ENCODE measurements at regions not wholly inside any gene's neighbourhood (a gene's known extent, or its start where the extent isn't known, plus 50 kb on each side); places are given as distances from the start of the nearest gene placed in this dataset.

DNA sequence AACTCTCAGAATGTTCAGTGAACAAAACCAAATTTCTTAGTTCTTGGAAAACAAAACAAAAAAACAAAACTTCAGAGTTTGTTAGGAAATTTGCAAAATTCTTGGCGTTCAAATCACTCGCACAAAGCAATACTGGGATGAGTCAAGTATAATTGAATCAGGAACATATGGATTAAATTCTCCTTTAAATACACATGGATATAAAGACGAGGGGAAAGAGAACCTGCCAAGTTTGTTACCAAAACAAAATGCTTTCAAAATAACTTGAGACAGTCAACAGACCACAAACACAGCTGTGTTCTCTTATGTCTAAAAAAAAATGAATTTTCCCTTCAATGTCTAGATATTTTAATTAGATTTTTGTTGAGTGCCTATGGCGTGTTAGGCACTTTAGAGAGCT, 93.5 kb upstream of the MPP7 start:
- DNase-seq: no peak
- TF ChIP-seq, protein P1, sequence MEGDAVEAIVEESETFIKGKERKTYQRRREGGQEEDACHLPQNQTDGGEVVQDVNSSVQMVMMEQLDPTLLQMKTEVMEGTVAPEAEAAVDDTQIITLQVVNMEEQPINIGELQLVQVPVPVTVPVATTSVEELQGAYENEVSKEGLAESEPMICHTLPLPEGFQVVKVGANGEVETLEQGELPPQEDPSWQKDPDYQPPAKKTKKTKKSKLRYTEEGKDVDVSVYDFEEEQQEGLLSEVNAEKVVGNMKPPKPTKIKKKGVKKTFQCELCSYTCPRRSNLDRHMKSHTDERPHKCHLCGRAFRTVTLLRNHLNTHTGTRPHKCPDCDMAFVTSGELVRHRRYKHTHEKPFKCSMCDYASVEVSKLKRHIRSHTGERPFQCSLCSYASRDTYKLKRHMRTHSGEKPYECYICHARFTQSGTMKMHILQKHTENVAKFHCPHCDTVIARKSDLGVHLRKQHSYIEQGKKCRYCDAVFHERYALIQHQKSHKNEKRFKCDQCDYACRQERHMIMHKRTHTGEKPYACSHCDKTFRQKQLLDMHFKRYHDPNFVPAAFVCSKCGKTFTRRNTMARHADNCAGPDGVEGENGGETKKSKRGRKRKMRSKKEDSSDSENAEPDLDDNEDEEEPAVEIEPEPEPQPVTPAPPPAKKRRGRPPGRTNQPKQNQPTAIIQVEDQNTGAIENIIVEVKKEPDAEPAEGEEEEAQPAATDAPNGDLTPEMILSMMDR (IDR thresholded peaks at IDR 0.05): no peak
- Histone ChIP-seq H3K36me3 (replicated peaks in 1 of 2; ENCODE audit: control insufficient read depth in 1 of 2, insufficient read depth in 2 of 2, low read length in 2 of 2) (no peaks in the 10 kb centered on the region), H4K20me1 (ENCODE audit: insufficient read depth, low read length) (no peaks in the 10 kb centered on the region), H3K4me1 (ENCODE audit: control insufficient read depth in 1 of 2, insufficient read depth in 2 of 2, low read length in 2 of 2) (peaks cover 37 to 46% of the 10 kb centered on the region in 2 donors), H3K9ac (ENCODE audit: insufficient read depth, low read length, poor library complexity, severe bottlenecking) (no peak overlapping the region), H3K27me3 (ENCODE audit: control insufficient read depth in 2 of 2, insufficient read depth in 2 of 2, low read length in 2 of 2) (no peaks in the 10 kb centered on the region), H2AFZ (ENCODE audit: insufficient read depth, low read depth, low read length, poor library complexity, severe bottlenecking) (no peak overlapping the region), H3K4me2 (replicated peaks; ENCODE audit: extremely low read depth, low read length, poor library complexity, severe bottlenecking) (no peak overlapping the region), H3K4me3 (replicated peaks in 1 of 3; ENCODE audit: low read depth in 2 of 3, low read length in 3 of 3) (no peak overlapping the region), H3K79me2 (ENCODE audit: insufficient read depth, low read length) (no peaks in the 10 kb centered on the region), H3K9me3 (replicated peaks in 1 of 2; ENCODE audit: control insufficient read depth in 1 of 2, insufficient read depth in 1 of 2, low read length in 2 of 2) (no peaks in the 10 kb centered on the region), H3K27ac (ENCODE audit: low read depth in 1 of 2, low read length in 2 of 2) (no peak overlapping the region)
- peaks cover 0 to 4% (median 0%) of the 10 kb centered on the region in 3 donors for H3K27me3 Mint-ChIP-seq (ENCODE audit: low read depth in 3 of 3)
- peak overlapping the region in 2 of 7 donors; percentile 21 to 73 for H3K27ac Mint-ChIP-seq
- no peak overlapping the region for H3K4me3 Mint-ChIP-seq
- H3K4me1 Mint-ChIP-seq: peaks cover 44% of the 10 kb centered on the region
- peaks cover 2% of the 10 kb centered on the region in 2 donors for H3K36me3 Mint-ChIP-seq
- no CpG with 5 or more reads among the region's 4 CpGs for WGBS (ENCODE audit: insufficient coverage)
- peaks cover 0 to 3% (median 0%) of the 10 kb centered on the region in 7 donors for H3K9me3 Mint-ChIP-seq
- intact Hi-C loops (cut with micrococcal nuclease): loop anchor here (10.0 kb wide), 2 partner anchors 222 to 652 kb away; partner anchors contain the start of gene MKX (in 1 of the 2)

DNA sequence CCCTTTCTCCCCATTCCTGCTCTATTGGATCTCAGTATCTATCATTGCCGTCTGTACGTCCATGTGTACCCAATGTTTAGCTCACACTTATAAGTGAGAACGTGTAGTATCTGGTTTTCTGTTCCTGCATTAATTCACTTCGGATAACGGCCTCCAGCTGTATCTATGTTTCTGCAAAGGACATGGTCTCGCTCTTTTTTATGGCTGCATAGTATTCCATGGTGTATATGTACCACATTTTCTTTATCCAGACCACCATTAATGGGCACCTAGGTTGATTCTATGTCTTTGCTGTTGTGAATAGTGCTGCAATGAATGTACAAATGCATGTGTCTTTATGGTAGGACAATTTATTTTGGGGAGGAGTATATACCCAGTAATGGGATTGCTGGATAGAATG, 94.4 kb upstream of the MPP7 start:
- H3K4me1 Mint-ChIP-seq: peaks cover 53% of the 10 kb centered on the region
- WGBS (ENCODE audit: insufficient coverage): 93% methylated on average over 3 of the region's 6 CpGs
- H3K27ac Mint-ChIP-seq: no peak overlapping the region
- H3K36me3 Mint-ChIP-seq: peaks cover 5 to 6% of the 10 kb centered on the region in 2 donors
- H3K9me3 ChIP-seq (replicated peaks in 1 of 2; ENCODE audit: control insufficient read depth in 1 of 2, insufficient read depth in 1 of 2, low read length in 2 of 2): no peaks in the 10 kb centered on the region
- no peaks in the 10 kb centered on the region for H3K36me3 ChIP-seq (replicated peaks in 1 of 2; ENCODE audit: control insufficient read depth in 1 of 2, insufficient read depth in 2 of 2, low read length in 2 of 2)
- no peaks in the 10 kb centered on the region for H4K20me1 ChIP-seq (ENCODE audit: insufficient read depth, low read length)
- H3K79me2 ChIP-seq (ENCODE audit: insufficient read depth, low read length): no peaks in the 10 kb centered on the region
- TF ChIP-seq, protein P1 (IDR thresholded peaks at IDR 0.05): no peak
- no peak overlapping the region for H3K27ac ChIP-seq (ENCODE audit: low read depth in 1 of 2, low read length in 2 of 2)
- no peak overlapping the region for H3K4me3 Mint-ChIP-seq
- peaks cover 0 to 3% (median 0%) of the 10 kb centered on the region in 7 donors for H3K9me3 Mint-ChIP-seq
- intact Hi-C loops (cut with micrococcal nuclease): loop anchor here (10.0 kb wide), 2 partner anchors 222 to 652 kb away; partner anchors contain the start of gene MKX (in 1 of the 2)
- no peaks in the 10 kb centered on the region for H3K27me3 ChIP-seq (ENCODE audit: control insufficient read depth in 2 of 2, insufficient read depth in 2 of 2, low read length in 2 of 2)
- peaks cover 0 to 4% (median 3%) of the 10 kb centered on the region in 3 donors for H3K27me3 Mint-ChIP-seq (ENCODE audit: low read depth in 3 of 3)
- no peak overlapping the region for H3K4me2 ChIP-seq (replicated peaks; ENCODE audit: extremely low read depth, low read length, poor library complexity, severe bottlenecking)
- no peak overlapping the region for H3K4me3 ChIP-seq (replicated peaks in 1 of 3; ENCODE audit: low read depth in 2 of 3, low read length in 3 of 3)
- H2AFZ ChIP-seq (ENCODE audit: insufficient read depth, low read depth, low read length, poor library complexity, severe bottlenecking): no peak overlapping the region
- H3K4me1 ChIP-seq (ENCODE audit: control insufficient read depth in 1 of 2, insufficient read depth in 2 of 2, low read length in 2 of 2): peaks cover 46 to 55% of the 10 kb centered on the region in 2 donors
- H3K9ac ChIP-seq (ENCODE audit: insufficient read depth, low read length, poor library complexity, severe bottlenecking): no peak overlapping the region
- no peak for DNase-seq

Measured in CD14-positive monocyte (primary cell).